Hepatocyte (in vitro differentiated cells): ENCODE measurements at regions not wholly inside any gene's neighbourhood (a gene's known extent, or its start where the extent isn't known, plus 50 kb on each side); places are given as distances from the start of the nearest gene placed in this dataset.

Source experiments
- CTCF ChIP-seq: fragments of 200-600 bp; sonication (generic); IDR thresholded peaks from 2 replicates; pipeline ENCODE4 v1.5.1; 2016; ENCODE audit warnings: antibody characterized with exemption, mild to moderate bottlenecking; ENCODE audit not compliant: poor library complexity
- EZH2phosphoT487 ChIP-seq: fragments of 200-600 bp; sonication (generic); IDR thresholded peaks from one replicate; pipeline ENCODE4 v1.6.1; 2018; ENCODE audit warnings: antibody characterized with exemption, mild to moderate bottlenecking, low read depth, moderate library complexity; ENCODE audit not compliant: unreplicated experiment, severe bottlenecking

- TF ChIP-seq CTCF (no peak), EZH2phosphoT487 (no peak)
Measured at GRCh38 chr2:123303731-123304130, 721.4 kb upstream of the CNTNAP5 start.
